Left colon (tissue), 2 donors: ENCODE measurements at regions not wholly inside any gene's neighbourhood (a gene's known extent, or its start where the extent isn't known, plus 50 kb on each side); places are given as distances from the start of the nearest gene placed in this dataset.

Source experiments
- ATAC-seq: fragments of 200-7000 bp; cut with Tn5 transposase; one replicate; pipeline ENCODE4 v1.9.1; 2020; ENCODE audit warnings: mild to moderate bottlenecking, moderate library complexity
- DNase-seq, 2 donors: peaks; one replicate each; pipeline ENCODE4 v3.0.0-alpha.2; 2020
- intact Hi-C, 2 donors: fragments of 100-400 bp; cut with DNase I in 1 of 2; cut with micrococcal nuclease in 1 of 2; formaldehyde crosslinking; loops; one replicate each; pipeline versions ENCODE4 v1.11.2 to v1.14.0; 2022; cut with DNase I, micrococcal nuclease
- donor health status: DM: no; HTN: no; CAD: no.
- donor health status: DM: yes; HTN: yes; CAD: no.

GRCh38 chr9:134487066-134487710 is 154.4 kb upstream of the COL5A1 start:
- DNase-seq (no peak), ATAC-seq (no peak)
- intact Hi-C loops, result no loop called here

GRCh38 chr9:134488331-134489280 is 153.0 kb upstream of the COL5A1 start:
- no peak for ATAC-seq
- DNase-seq, result peak in 1 of 2 donors; percentile 24
- intact Hi-C loops, result no loop called here

GRCh38 chr9:134489621-134490408 is 151.8 kb upstream of the COL5A1 start:
- ATAC-seq, result no peak
- DNase-seq, result peak in 1 of 2 donors; percentile 9
- intact Hi-C loops, result no loop called here

GRCh38 chr9:134490446-134490845 is 151.2 kb upstream of the COL5A1 start:
- ATAC-seq (no peak), DNase-seq (peak in 1 of 2 donors; percentile 6)
- intact Hi-C loops, result no loop called here

GRCh38 chr9:134491196-134491835 is 150.3 kb upstream of the COL5A1 start:
- intact Hi-C loops, result no loop called here
- peak in 1 of 2 donors; percentile 20 for DNase-seq
- ATAC-seq, result no peak

- intact Hi-C loops, result no loop called here
- no peak for ATAC-seq
Observed at GRCh38 chr9:134491856-134492255, 149.7 kb upstream of the COL5A1 start.

GRCh38 chr9:134492281-134492691 is 149.3 kb upstream of the COL5A1 start:
- no peak for ATAC-seq
- peak in 1 of 2 donors; percentile 35 for DNase-seq
- intact Hi-C loops, result no loop called here

More at GRCh38 chr9:134491856-134492255, 149.7 kb upstream of the COL5A1 start:
- no peak for DNase-seq

- intact Hi-C loops, result no loop called here
- peak in 1 of 2 donors; percentile 15 for DNase-seq
- no peak for ATAC-seq
Observed at GRCh38 chr9:134492721-134493460, 148.7 kb upstream of the COL5A1 start.

GRCh38 chr9:134493461-134494272 is 147.9 kb upstream of the COL5A1 start:
- peak in 1 of 2 donors; percentile 19 for DNase-seq
- ATAC-seq, result no peak
- intact Hi-C loops, result no loop called here

GRCh38 chr9:134494273-134494815 is 147.3 kb upstream of the COL5A1 start:
- intact Hi-C loops, result no loop called here
- DNase-seq (peak in 1 of 2 donors; percentile 6), ATAC-seq (no peak)

GRCh38 chr9:134494905-134495304 is 146.7 kb upstream of the COL5A1 start:
- no peak for ATAC-seq

GRCh38 chr9:134495881-134496412 is 145.7 kb upstream of the COL5A1 start:
- DNase-seq, result peak in 1 of 2 donors; percentile 12
- intact Hi-C loops, result no loop called here

More at GRCh38 chr9:134494905-134495304, 146.7 kb upstream of the COL5A1 start:
- intact Hi-C loops, result no loop called here
- peak in 1 of 2 donors; percentile 8 for DNase-seq

GRCh38 chr9:134496413-134497282 is 145.0 kb upstream of the COL5A1 start:
- intact Hi-C loops, result no loop called here
- DNase-seq (peak in 1 of 2 donors; percentile 20), ATAC-seq (no peak)

More at GRCh38 chr9:134495881-134496412, 145.7 kb upstream of the COL5A1 start:
- no peak for ATAC-seq

GRCh38 chr9:134497283-134497860 is 144.2 kb upstream of the COL5A1 start:
- DNase-seq, result no peak
- intact Hi-C loops, result no loop called here
- ATAC-seq, result no peak

GRCh38 chr9:134498814-134499166 is 142.8 kb upstream of the COL5A1 start:
- intact Hi-C loops, result no loop called here
- DNase-seq (no peak), ATAC-seq (no peak)
